A673 (cell line): ENCODE measurements at regions not wholly inside any gene's neighbourhood (a gene's known extent, or its start where the extent isn't known, plus 50 kb on each side); places are given as distances from the start of the nearest gene placed in this dataset.
A peak's percentile ranks its signal among the peaks of the same experiment; 100 is the strongest.

Experiments
- CTCF ChIP-seq: fragments of 300-800, 200-600 bp; sonication (generic); conservative IDR thresholded peaks from 2 replicates; pipeline ENCODE4 v1.5.1; 2017; ENCODE audit warnings: low read depth, mild to moderate bottlenecking, antibody characterized with exemption, low read length, moderate library complexity, mixed read lengths
- EZH2 ChIP-seq: fragments of 200-600 bp; sonication (generic); IDR thresholded peaks from 2 replicates; pipeline ENCODE4 v1.6.1; 2017; ENCODE audit warnings: borderline replicate concordance, low read depth, mild to moderate bottlenecking, mixed read lengths, antibody characterized with exemption, low read length; ENCODE audit not compliant: poor library complexity, severe bottlenecking

GRCh38 chr20:6636209-6637159 lies 131.0 kb upstream of the BMP2 start:
- TF ChIP-seq CTCF (peak; percentile 51), EZH2 (no peak)
